GM08714 (cell line): ENCODE measurements at regions not wholly inside any gene's neighbourhood (a gene's known extent, or its start where the extent isn't known, plus 50 kb on each side); places are given as distances from the start of the nearest gene placed in this dataset.

Experiments used
- H3K4me3 ChIP-seq: fragments of 200-500 bp; sonication (Bioruptor generic); 2 replicates; pipeline ENCODE4 v1.5.1; 2014; ENCODE audit warnings: mild to moderate bottlenecking, low read length, inconsistent platforms
- ZNF274 ChIP-seq: IDR thresholded peaks from 2 replicates; pipeline ENCODE4 v1.6.1; 2012; ENCODE audit warnings: mild to moderate bottlenecking, low read depth, low read length

DNA sequence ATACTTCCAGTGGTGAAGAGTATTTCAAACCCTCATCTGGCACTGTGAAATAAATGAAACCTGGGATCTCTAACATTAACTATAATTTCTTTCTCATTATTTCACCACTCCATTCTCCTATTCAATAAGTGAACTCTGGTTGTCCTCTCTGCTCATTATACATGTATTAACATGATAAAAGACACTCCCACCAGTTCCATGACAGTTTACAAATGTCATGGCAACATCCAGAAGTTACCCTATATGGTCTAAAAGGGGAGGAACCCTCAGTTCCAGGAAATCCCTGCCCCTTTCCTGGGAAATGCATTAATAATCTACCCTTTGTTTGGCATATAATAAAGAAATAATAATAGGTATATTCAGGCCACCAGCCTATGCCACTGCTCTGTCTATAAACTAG is 62.7 kb upstream of the BRINP3 start:
- H3K4me3 ChIP-seq, result no peak overlapping the region
- no peak for TF ChIP-seq ZNF274

DNA sequence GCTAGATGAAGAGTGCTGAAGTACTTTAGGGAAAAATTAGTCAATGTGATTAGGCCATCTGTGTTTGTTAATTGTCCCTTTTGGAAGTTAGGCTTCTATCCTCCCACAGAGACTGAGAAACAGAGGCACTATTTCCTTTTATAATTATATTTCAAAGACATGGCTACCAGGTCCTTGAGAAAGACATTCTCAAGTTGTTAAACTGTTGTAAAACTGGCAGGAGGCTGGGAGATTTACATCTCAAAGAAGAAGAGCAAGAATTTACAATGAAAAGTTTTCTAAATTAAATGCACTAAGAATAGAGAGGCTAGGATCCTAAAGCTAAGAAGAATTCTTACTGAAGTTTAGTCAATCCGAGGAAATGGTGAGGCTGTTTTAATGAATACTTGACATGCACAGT is 74.0 kb upstream of the BRINP3 start:
- no peak overlapping the region for H3K4me3 ChIP-seq
- TF ChIP-seq ZNF274, result no peak

DNA sequence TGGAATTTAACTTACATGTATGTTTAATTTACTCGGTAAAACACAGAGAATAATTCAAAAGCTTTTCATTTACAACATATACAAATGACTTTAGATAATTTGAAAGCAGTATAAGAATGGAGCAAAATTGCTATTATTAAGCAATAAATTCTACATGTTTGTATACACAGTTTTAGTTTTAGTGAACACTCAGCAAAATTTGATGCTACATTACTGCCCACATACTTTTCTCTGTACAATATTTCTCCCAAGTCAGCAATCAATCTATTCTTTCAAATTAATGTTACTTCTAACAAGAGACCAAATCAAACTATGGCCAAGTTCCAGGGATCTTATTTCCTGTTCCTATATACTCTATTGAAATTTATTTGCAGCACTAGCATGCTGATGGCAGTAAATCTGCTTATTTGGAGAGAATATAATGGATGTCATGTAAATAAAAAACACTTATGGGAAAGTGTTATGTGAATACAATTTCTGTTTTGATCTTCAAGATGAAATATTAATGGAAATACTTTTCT is 82.6 kb upstream of the BRINP3 start:
- no peak for TF ChIP-seq ZNF274

DNA sequence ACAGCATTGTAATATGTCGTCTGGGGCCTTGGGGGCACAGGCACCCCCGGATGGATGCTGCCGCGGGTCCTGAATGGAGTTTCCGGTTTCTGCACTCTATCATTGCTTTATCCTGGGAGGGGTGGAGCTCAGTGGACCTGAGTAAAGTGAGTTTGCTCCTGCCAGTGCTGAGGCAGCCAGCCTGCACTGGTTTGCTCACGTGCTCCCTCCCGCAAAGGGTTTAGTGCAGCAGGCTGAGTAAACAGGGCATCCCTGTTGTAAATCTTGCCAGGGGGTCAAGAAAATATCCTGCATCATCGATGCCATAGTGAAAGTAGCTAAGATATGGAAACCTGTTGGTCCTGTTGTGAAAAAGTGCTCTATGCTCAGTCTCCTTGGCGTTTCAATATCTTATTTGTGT is 85.6 kb upstream of the BRINP3 start:
- no peak overlapping the region for H3K4me3 ChIP-seq
- no peak for TF ChIP-seq ZNF274

More for the DNA sequence above, 82.6 kb upstream of the BRINP3 start:
- no peak overlapping the region for H3K4me3 ChIP-seq

DNA sequence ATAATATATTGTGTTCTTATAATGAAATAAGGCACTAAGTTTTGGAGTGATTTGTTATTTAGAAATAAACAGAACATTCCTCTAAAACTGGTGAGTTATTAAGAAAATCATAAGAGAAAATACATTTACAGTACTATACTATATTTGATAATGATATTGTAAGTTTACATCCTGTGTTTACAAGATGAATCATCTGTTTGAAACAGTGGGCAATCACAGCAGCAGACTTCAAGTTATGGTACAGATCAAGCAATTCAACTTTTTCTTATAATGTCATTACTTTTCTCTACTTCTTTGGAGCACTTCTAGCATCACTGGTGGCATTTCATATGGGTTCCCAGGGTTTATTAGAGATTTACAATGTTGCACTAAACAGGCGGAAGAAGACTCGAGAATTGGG is 86.5 kb upstream of the BRINP3 start:
- no peak overlapping the region for H3K4me3 ChIP-seq
- TF ChIP-seq ZNF274, result no peak

DNA sequence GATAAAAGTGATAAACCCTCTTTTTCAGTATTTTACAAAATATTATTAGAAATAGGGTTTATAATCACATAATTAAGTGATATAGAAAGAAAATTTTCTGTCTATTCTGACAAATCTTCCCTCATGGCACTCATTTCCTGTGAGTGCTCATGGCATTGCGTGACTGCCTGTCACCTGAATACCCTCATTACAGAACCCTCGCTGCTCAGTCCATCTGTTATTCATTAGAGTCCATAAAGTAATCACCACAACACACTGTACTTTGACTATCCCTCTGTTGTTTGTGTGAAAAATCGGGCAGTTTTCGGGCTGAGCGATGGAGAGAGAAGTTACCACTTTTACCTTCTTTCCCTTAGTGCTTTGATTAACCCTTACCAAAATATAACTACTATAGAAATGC is 100.4 kb upstream of the BRINP3 start:
- no peak for TF ChIP-seq ZNF274

DNA sequence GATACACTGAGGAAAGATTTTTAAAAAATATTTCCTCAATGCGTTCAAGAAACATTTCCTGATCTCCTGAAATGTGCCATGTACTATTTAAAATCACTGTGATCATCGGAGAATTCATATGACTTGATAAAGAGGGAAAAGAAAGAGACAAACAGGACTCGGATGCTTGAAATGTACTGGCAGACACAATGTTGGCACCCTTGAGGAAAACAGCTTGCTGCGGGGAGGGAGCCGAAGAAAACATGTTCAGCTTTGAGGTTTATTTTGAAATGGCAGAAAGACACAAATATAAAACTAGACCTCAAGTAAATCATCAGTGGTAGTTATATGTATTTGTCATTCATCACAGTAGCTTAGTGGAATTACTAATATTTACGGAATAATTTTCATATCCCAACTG is 100.9 kb upstream of the BRINP3 start:
- TF ChIP-seq ZNF274, result no peak
- H3K4me3 ChIP-seq, result no peak overlapping the region

More for the DNA sequence above, 100.4 kb upstream of the BRINP3 start:
- no peak overlapping the region for H3K4me3 ChIP-seq

DNA sequence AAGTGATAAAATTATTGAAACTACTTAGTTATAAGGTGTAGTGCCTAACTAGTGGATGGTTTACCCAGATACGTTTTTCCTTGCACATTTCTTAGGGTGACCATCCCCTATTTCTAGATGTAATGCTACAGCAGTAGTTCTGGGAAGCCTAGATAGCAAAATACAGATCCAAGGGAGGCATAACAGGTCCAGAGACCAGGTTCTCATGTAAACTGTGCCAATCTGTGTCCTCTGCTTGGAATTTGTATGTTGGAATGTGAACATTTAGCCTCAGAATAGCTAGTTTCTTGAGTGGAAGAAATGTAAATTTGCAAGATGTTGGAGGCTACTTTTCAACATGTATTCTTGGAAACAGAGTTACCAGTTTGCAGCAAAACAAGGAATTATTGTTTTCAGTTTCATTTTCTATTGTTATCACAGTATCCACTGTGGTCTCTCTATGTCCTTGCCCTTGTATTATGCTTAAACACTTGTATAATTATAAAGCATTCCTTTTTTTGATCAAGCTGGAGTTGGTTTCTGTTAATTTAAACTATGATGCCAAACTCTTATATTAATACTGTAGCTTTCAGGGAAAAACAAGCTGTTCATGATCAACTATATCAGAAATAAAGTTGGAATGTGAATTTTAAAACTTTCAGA is 102.0 kb upstream of the BRINP3 start:
- TF ChIP-seq ZNF274, result no peak

DNA sequence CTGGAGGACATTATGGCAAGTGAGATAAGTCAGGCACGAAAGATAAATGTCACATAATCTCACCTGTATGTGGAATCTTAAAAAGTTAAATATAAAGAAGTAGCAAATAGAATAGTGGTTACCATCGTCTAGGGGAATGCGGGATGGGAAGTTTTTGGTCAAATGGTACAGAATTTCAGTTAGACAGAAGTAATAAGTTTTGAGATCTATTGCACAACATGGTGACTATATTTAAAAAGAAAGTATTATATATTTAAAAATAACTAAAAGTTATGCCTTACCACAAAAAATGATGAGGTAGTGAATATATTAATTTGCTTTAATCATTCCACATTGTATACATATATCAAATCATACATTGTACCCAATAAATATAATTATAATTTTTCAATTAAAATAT is 106.2 kb upstream of the BRINP3 start:
- no peak for TF ChIP-seq ZNF274
- no peak overlapping the region for H3K4me3 ChIP-seq

More for the DNA sequence above, 102.0 kb upstream of the BRINP3 start:
- H3K4me3 ChIP-seq, result no peak overlapping the region

DNA sequence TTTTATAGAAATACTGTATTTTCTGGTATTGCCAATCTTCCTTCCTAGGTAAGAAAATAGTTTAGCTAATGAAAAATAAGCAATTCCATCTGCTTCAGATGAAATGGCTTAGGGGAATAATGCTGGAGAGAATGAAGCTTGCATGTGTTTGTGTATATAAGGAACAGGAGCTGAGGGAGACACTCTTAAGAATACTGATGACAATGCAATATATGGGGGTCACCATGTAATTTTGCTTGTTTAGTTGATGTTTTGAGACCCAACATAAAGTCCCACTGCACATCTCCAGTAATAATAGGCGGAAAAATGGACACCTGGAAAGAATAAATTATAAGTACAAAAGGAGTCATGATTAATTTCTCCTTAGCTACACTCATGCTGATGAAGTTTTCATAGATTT is 110.8 kb upstream of the BRINP3 start:
- no peak for TF ChIP-seq ZNF274

DNA sequence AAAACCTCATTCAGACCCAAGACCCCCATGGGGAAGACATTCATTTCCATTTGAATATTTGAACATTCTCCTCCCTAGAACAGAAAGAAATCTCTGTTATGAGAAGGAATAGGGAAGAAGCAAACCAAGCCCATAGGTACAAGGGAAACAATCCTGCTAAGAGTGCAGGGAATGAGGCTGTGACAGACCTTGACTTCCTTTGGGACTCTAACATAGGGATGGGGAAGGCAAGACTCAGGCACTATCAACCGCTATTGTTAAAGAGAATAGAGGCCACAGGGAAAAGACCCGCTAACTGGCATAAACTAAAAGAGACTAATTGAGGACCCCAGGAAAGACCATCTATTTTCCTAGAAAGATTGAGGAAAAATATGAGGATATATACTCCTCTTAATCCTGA is 117.8 kb upstream of the BRINP3 start:
- TF ChIP-seq ZNF274, result no peak
- H3K4me3 ChIP-seq, result no peak overlapping the region

More for the DNA sequence above, 110.8 kb upstream of the BRINP3 start:
- H3K4me3 ChIP-seq, result no peak overlapping the region

DNA sequence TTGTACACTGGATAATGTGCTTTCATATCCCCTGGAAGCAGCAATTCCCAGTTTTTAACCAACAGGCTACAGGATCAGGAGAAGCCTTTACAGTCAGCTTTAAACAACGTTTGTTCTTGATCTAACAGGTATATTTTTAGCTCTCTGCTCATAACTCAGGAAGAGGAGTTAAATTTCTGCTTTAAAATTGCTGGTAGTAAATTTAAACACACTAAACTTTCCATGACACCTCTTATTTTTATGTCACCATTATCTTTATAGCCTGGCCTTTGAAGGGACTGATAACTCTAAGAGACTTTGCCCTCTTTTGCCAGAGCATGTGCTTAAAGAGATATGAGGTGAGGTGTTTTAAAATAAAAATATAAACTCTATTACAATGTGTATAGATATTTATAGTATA is 119.6 kb upstream of the BRINP3 start:
- no peak for TF ChIP-seq ZNF274
- H3K4me3 ChIP-seq, result no peak overlapping the region

DNA sequence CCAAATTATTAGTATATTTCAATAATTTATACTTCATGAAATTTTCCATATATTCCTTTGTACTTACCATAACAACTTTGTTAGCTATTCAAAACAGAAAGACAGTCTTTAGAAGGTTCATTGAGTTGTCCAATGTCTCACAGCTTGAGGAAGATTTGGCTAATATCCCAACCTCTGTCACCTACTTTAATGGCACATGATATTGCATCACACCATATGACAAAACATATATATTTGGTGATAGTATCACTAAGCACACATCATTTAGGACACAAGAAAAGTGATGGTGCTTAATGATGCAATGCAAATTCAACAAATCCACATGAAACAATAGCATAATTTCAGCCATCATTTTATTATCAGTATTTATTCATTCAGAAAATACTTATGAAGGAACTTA is 122.0 kb upstream of the BRINP3 start:
- no peak overlapping the region for H3K4me3 ChIP-seq
- no peak for TF ChIP-seq ZNF274

DNA sequence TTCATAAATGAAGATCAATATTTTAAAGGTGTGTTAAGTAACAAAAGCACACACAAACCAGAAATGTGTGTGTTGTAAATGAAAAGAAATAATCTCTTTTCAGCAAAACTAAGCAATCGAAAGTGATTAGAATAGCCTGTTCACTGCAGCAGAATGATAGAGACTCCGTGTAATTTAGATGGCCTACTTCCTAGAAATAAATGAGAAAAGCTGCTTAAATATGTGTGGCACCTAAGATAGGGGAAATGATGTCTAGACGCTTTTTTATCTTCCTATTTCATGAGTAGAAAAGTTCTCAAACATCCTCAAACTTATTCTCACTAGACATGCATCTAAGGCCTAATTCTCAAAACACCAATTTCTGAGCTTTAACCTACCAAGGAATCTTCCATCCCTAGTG is 124.7 kb upstream of the BRINP3 start:
- no peak for TF ChIP-seq ZNF274
- H3K4me3 ChIP-seq, result no peak overlapping the region

DNA sequence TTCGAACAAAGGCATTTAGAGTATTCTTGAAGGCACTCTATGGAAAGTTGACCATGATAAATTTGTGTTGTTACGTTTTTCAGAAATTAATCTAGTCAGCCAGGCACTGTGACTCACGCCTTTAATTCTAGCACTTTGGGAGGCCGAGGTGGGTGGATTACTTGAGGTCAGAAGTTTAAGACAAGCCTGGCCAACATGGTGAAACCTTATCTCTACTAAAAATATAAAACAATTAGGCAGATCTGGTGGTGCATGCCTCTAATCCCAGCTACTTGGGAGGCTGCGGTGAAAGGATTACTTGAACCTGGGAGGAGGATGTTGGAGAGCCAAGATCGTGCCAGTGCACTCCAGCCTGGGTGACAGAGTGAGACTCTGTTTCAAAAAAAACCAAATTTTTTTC is 130.6 kb upstream of the BRINP3 start:
- TF ChIP-seq ZNF274, result no peak

DNA sequence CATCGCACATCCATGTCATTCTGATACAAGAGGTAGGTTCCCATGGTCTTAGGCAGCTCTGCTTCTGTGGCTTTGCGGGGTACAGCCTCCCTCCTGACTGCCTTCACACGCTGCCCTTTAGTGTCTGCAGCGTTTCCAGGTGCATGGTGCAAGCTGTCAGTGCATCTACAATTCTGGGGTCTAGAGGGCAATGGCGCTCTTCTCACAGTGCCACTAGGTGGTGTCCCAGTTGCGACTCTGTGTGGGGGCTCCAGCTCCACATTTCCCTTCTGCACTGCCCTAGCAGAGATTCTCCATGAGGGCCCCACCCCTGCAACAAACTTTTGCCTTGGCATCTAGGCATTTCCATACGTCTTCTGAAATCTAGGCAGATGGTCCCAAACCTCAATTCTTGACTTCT is 138.2 kb upstream of the BRINP3 start:
- TF ChIP-seq ZNF274, result no peak

More for the DNA sequence above, 130.6 kb upstream of the BRINP3 start:
- no peak overlapping the region for H3K4me3 ChIP-seq

More for the DNA sequence above, 138.2 kb upstream of the BRINP3 start:
- no peak overlapping the region for H3K4me3 ChIP-seq
